Endodermal cell (in vitro differentiated cells): ENCODE measurements at regions not wholly inside any gene's neighbourhood (a gene's known extent, or its start where the extent isn't known, plus 50 kb on each side); places are given as distances from the start of the nearest gene placed in this dataset.

ENCODE experiments used
- DNase-seq: peaks from one replicate; pipeline ENCODE4 v3.0.0-alpha.2; 2017
- H3K27ac ChIP-seq: 2 replicates; pipeline ENCODE4 v1.5.1; 2013; ENCODE audit warnings: mild to moderate bottlenecking, low read depth, low read length, moderate library complexity
- H3K27me3 ChIP-seq: 2 replicates; pipeline ENCODE4 v1.6.1; 2013; ENCODE audit warnings: mild to moderate bottlenecking, low read length, moderate library complexity; ENCODE audit not compliant: insufficient read depth, control insufficient read depth, poor library complexity, severe bottlenecking
- H3K36me3 ChIP-seq: 2 replicates; pipeline ENCODE4 v1.7.0; 2013; ENCODE audit warnings: mild to moderate bottlenecking, low read length, moderate library complexity; ENCODE audit not compliant: control insufficient read depth, insufficient read depth
- H3K4me1 ChIP-seq: one replicate; pipeline ENCODE4 v1.7.0; 2013; ENCODE audit warnings: low read length; ENCODE audit not compliant: control insufficient read depth, insufficient read depth
- H3K4me3 ChIP-seq: 2 replicates; pipeline ENCODE4 v1.5.1; 2013; ENCODE audit warnings: mild to moderate bottlenecking, low read length, moderate library complexity
- H3K9ac ChIP-seq: 2 replicates; pipeline ENCODE4 v1.6.1; 2013; ENCODE audit warnings: mild to moderate bottlenecking, low read length, moderate library complexity; ENCODE audit not compliant: poor library complexity, severe bottlenecking; ENCODE audit errors: extremely low read depth
- H3K9me3 ChIP-seq: 2 replicates; pipeline ENCODE4 v1.6.1; 2013; ENCODE audit warnings: mild to moderate bottlenecking, low read length, moderate library complexity; ENCODE audit not compliant: control insufficient read depth
- H3K27ac Mint-ChIP-seq: 2 replicates; pipeline ENCODE4 v1.8.0; 2020; ENCODE audit warnings: mixed read lengths
- H3K27me3 Mint-ChIP-seq: 2 replicates; pipeline ENCODE4 v1.8.0; 2021; ENCODE audit warnings: mild to moderate bottlenecking, mixed read lengths; ENCODE audit not compliant: insufficient read depth
- H3K36me3 Mint-ChIP-seq: 2 replicates; pipeline ENCODE4 v1.8.0; 2020; ENCODE audit warnings: low read depth, mixed read lengths
- H3K4me1 Mint-ChIP-seq: 2 replicates; pipeline ENCODE4 v1.8.0; 2020; ENCODE audit warnings: mixed read lengths
- H3K4me3 Mint-ChIP-seq: 2 replicates; pipeline ENCODE4 v1.8.0; 2020; ENCODE audit warnings: mild to moderate bottlenecking, moderate library complexity, mixed read lengths
- H3K9me3 Mint-ChIP-seq: 2 replicates; pipeline ENCODE4 v1.8.0; 2020; ENCODE audit warnings: mild to moderate bottlenecking, mixed read lengths
- WGBS, 2 experiments: methylation state at CpG; one replicate each; pipeline versions ENCODE4 v1.1.5 to v1.1.7; 2013; ENCODE audit warnings: missing lambda C conversion rate in 2 of 2, mixed read lengths in 1 of 2; ENCODE audit not compliant: insufficient coverage in 1 of 2, insufficient read length in 1 of 2; 5-methylcytosine and 5-hydroxymethylcytosine counted together
- TF ChIP-seq, protein P1 (sequence below): fragments of 200-600 bp; sonication (generic); conservative IDR thresholded peaks from 2 replicates; pipeline ENCODE4 v1.5.0; 2021; ENCODE audit warnings: antibody characterized with exemption, mild to moderate bottlenecking

DNA sequence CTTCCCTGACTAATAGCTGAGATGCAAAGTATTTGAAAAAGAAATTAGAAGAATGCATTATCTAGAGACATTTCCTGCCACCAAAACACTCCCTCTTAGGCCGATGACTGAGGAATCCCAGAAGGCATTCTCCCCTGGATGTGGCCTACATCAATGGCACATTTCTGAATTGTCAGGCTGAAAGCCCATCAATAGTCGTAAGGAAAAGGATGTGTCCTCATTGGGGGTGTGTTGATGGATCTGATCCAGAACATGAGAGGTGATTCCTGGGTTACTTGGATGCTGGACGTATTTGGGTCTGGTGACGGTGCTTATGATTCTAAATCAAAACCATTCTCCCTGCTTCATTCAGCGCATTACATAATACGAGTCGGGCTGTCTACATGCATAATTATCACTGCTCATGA lies 216.9 kb upstream of the CDIN1 start:
- Histone ChIP-seq H3K4me3 (no peak overlapping the region), H3K9me3 (no peaks in the 10 kb centered on the region), H3K9ac (no peak overlapping the region), H3K27ac (no peak overlapping the region), H3K27me3 (no peaks in the 10 kb centered on the region), H3K4me1 (peaks cover 7% of the 10 kb centered on the region), H3K36me3 (no peaks in the 10 kb centered on the region)
- no peak for DNase-seq
- Mint-ChIP-seq H3K27ac (no peak overlapping the region), H3K4me3 (no peak overlapping the region), H3K27me3 (no peaks in the 10 kb centered on the region), H3K9me3 (no peaks in the 10 kb centered on the region), H3K4me1 (peaks cover 10% of the 10 kb centered on the region), H3K36me3 (no peaks in the 10 kb centered on the region)
- TF ChIP-seq, protein P1, sequence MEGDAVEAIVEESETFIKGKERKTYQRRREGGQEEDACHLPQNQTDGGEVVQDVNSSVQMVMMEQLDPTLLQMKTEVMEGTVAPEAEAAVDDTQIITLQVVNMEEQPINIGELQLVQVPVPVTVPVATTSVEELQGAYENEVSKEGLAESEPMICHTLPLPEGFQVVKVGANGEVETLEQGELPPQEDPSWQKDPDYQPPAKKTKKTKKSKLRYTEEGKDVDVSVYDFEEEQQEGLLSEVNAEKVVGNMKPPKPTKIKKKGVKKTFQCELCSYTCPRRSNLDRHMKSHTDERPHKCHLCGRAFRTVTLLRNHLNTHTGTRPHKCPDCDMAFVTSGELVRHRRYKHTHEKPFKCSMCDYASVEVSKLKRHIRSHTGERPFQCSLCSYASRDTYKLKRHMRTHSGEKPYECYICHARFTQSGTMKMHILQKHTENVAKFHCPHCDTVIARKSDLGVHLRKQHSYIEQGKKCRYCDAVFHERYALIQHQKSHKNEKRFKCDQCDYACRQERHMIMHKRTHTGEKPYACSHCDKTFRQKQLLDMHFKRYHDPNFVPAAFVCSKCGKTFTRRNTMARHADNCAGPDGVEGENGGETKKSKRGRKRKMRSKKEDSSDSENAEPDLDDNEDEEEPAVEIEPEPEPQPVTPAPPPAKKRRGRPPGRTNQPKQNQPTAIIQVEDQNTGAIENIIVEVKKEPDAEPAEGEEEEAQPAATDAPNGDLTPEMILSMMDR = no peak
- 91% methylated on average over 7 of the region's 7 CpGs; no CpG with 5 or more reads in 1 of the 2 experiments for WGBS, 2 experiments

DNA sequence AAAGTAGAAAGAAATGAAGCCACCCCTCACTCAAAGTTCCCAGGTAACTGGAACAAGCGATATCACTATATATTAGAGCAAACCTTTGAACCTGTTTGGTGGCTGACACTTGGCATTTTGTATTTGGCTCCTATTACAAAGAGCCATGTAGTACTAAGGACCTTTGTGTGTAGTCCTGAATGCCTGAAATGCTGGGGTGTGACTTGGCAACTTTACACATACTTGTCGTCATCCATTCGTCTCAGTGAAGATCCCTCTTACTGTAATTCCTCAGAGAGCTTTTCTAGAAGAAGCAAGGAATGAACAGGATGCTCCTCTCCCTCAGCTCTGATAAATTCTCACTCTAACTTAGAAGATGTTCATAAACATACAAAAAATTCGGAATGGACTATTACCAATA lies 216.1 kb upstream of the CDIN1 start:
- no peak overlapping the region for H3K27ac ChIP-seq
- peaks cover 8% of the 10 kb centered on the region for H3K4me1 Mint-ChIP-seq
- no peak overlapping the region for H3K27ac Mint-ChIP-seq
- TF ChIP-seq, protein P1 = no peak
- no peaks in the 10 kb centered on the region for H3K36me3 Mint-ChIP-seq
- peaks cover 7% of the 10 kb centered on the region for H3K4me1 ChIP-seq
- no peaks in the 10 kb centered on the region for H3K27me3 ChIP-seq
- no peaks in the 10 kb centered on the region for H3K9me3 ChIP-seq
- no peak for DNase-seq
- 90 to 93% methylated on average over 2 to 4 of the region's 4 CpGs for WGBS, 2 experiments
- H3K4me3 ChIP-seq = no peak overlapping the region
- no peak overlapping the region for H3K4me3 Mint-ChIP-seq
- no peaks in the 10 kb centered on the region for H3K27me3 Mint-ChIP-seq
- H3K9me3 Mint-ChIP-seq = no peaks in the 10 kb centered on the region
- H3K9ac ChIP-seq = no peak overlapping the region
- H3K36me3 ChIP-seq = no peaks in the 10 kb centered on the region

DNA sequence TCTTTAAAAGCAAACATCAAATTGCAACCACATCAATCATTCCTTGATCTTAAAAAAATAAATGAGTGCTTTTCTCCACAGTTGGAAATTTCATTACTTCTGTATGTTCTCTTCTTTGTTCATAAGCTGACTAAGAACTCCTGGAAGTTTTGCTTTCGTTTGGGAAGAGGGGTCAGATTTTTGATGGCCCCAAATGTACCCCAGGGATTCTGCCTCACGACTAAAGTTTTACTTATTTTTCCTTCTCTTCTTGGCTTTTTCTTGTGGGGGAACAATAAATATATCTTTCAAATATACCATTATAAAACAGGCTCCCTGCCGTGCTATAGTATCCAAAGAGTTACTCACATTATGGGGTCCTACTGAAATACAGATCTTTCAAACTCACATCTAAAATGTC lies 215.0 kb upstream of the CDIN1 start:
- H3K27ac Mint-ChIP-seq = no peak overlapping the region
- H3K27me3 ChIP-seq = no peaks in the 10 kb centered on the region
- H3K4me3 ChIP-seq = no peak overlapping the region
- no peak overlapping the region for H3K4me3 Mint-ChIP-seq
- 83% methylated on average over 2 of the region's 3 CpGs; no CpG with 5 or more reads in 1 of the 2 experiments for WGBS, 2 experiments
- peaks cover 6% of the 10 kb centered on the region for H3K4me1 ChIP-seq
- H3K9me3 ChIP-seq = no peaks in the 10 kb centered on the region
- no peaks in the 10 kb centered on the region for H3K36me3 Mint-ChIP-seq
- H3K9me3 Mint-ChIP-seq = no peaks in the 10 kb centered on the region
- H3K36me3 ChIP-seq = no peaks in the 10 kb centered on the region
- H3K27me3 Mint-ChIP-seq = no peaks in the 10 kb centered on the region
- no peak overlapping the region for H3K9ac ChIP-seq
- no peak overlapping the region for H3K27ac ChIP-seq
- no peak for DNase-seq
- H3K4me1 Mint-ChIP-seq = peaks cover 4% of the 10 kb centered on the region
- TF ChIP-seq, protein P1 = no peak
